SK-N-SH (cell line): ENCODE measurements at regions not wholly inside any gene's neighbourhood (a gene's known extent, or its start where the extent isn't known, plus 50 kb on each side); places are given as distances from the start of the nearest gene placed in this dataset.

Experiments
- CTCF ChIA-PET: fragments of 300-600, 350-600 bp; formaldehyde crosslinking; extraction: SDS; loops from one replicate; lab custom pipeline; 2021; lab: Yijun Ruan, JAX
- POLR2A ChIA-PET: fragments of 350-600 bp; sonication (Branson Sonifier 250); formaldehyde crosslinking; extraction: SDS; loops from one replicate; lab custom pipeline; 2020; ENCODE audit warnings: antibody characterized with exemption, inconsistent platforms; lab: Yijun Ruan, JAX
- DNase-seq: peaks from one replicate; pipeline ENCODE4 v3.0.0; 2012
- H2AFZ ChIP-seq: fragments of 200-600 bp; sonication (generic); 2 replicates; pipeline ENCODE4 v1.8.1; 2016; ENCODE audit warnings: antibody characterized with exemption, mild to moderate bottlenecking, low read depth
- H3F3A ChIP-seq: fragments of 200-600 bp; sonication (generic); replicated peaks from 2 replicates; pipeline ENCODE3; 2016; ENCODE audit warnings: antibody characterized with exemption, mild to moderate bottlenecking; ENCODE audit not compliant: insufficient read depth
- H3K27ac ChIP-seq, 2 experiments: fragments of 200-500 bp in 1 of 2; fragments of 200-600 bp in 1 of 2; sonication (Bioruptor generic) in 1 of 2; sonication (generic), shearing (Covaris generic) in 1 of 2; 2 replicates each; pipeline versions ENCODE4 v1.5.1 to v1.6.1; 2014 to 2016; ENCODE audit warnings: low read depth in 2 of 2, inconsistent platforms in 1 of 2, low read length in 1 of 2, mild to moderate bottlenecking in 1 of 2, mixed read lengths in 1 of 2
- H3K27me3 ChIP-seq: fragments of 200-600 bp; sonication (generic), shearing (Covaris generic); 2 replicates; pipeline ENCODE4 v1.6.1; 2016; ENCODE audit warnings: mixed run types; ENCODE audit not compliant: insufficient read depth
- H3K36me3 ChIP-seq, 2 experiments: fragments of 200-500 bp in 1 of 2; fragments of 200-600 bp in 1 of 2; sonication (Bioruptor generic) in 1 of 2; sonication (generic) in 1 of 2; replicated peaks in 1 of 2; 2 replicates each; pipeline versions ENCODE3 to v1.5.1; 2014 to 2016; ENCODE audit warnings: low read length in 1 of 2, mild to moderate bottlenecking in 1 of 2; ENCODE audit not compliant: insufficient read depth in 2 of 2, control insufficient read depth in 1 of 2
- H3K4me1 ChIP-seq, 2 experiments: fragments of 200-500 bp in 1 of 2; fragments of 200-600 bp in 1 of 2; sonication (Bioruptor generic) in 1 of 2; sonication (generic), shearing (Covaris generic) in 1 of 2; 2 replicates each; pipeline versions ENCODE4 v1.5.1 to v1.6.1; 2014 to 2016; ENCODE audit warnings: low read depth in 1 of 2, low read length in 1 of 2, mixed run types in 1 of 2; ENCODE audit not compliant: insufficient read depth in 2 of 2, control insufficient read depth in 1 of 2
- H3K4me2 ChIP-seq: fragments of 200-600 bp; sonication (generic), shearing (Covaris generic); 2 replicates; pipeline ENCODE4 v1.6.1; 2017; ENCODE audit warnings: mixed run types
- H3K4me3 ChIP-seq, 2 experiments: fragments of 200-500 bp in 1 of 2; fragments of 200-600 bp in 1 of 2; sonication (Bioruptor generic) in 1 of 2; sonication (generic), shearing (Covaris generic) in 1 of 2; 2 replicates each; pipeline versions ENCODE4 v1.5.1 to v1.8.1; 2014 to 2016; ENCODE audit warnings: low read depth in 2 of 2, inconsistent platforms in 1 of 2, low read length in 1 of 2, mild to moderate bottlenecking in 1 of 2, mixed read lengths in 1 of 2, moderate library complexity in 1 of 2
- H3K79me2 ChIP-seq: fragments of 200-600 bp; sonication (generic); 2 replicates; pipeline ENCODE4 v1.8.1; 2017; ENCODE audit warnings: mild to moderate bottlenecking; ENCODE audit not compliant: insufficient read depth
- H3K9ac ChIP-seq: fragments of 200-600 bp; sonication (generic); 2 replicates; pipeline ENCODE4 v1.6.1; 2017; ENCODE audit warnings: mixed run types
- H3K9me2 ChIP-seq: fragments of 200-600 bp; sonication (generic); 2 replicates; pipeline ENCODE4 v1.6.1; 2017; ENCODE audit warnings: mixed run types
- H3K9me3 ChIP-seq: fragments of 200-600 bp; sonication (generic); 2 replicates; pipeline ENCODE4 v1.6.1; 2017; ENCODE audit warnings: mixed run types, mild to moderate bottlenecking, moderate library complexity
- H4K20me1 ChIP-seq: fragments of 200-600 bp; sonication (generic); 2 replicates; pipeline ENCODE4 v1.6.1; 2017; ENCODE audit warnings: mild to moderate bottlenecking, mixed run types; ENCODE audit not compliant: insufficient read depth
- CHD2 ChIP-seq: fragments of 150-350 bp; IDR thresholded peaks from 2 replicates; pipeline ENCODE4 v1.6.1; 2018; ENCODE audit warnings: low read length; ENCODE audit not compliant: partially characterized antibody
- CTCF ChIP-seq: fragments of 200-600 bp; sonication (generic); IDR thresholded peaks from 2 replicates; pipeline ENCODE4 v1.6.1; 2017; ENCODE audit warnings: antibody characterized with exemption, mild to moderate bottlenecking, moderate library complexity
- FOSL2 ChIP-seq: IDR thresholded peaks from 2 replicates; pipeline ENCODE4 v1.4.0; 2012; ENCODE audit warnings: low read depth, mild to moderate bottlenecking, moderate library complexity, borderline replicate concordance
- FOXJ3 ChIP-seq: sonication (generic); formaldehyde crosslinking; IDR thresholded peaks from 2 replicates; pipeline ENCODE4 v1.5.1; 2020; ENCODE audit warnings: mild to moderate bottlenecking, missing genetic modification reagents
- GABPA ChIP-seq: IDR thresholded peaks from 2 replicates; pipeline ENCODE4 v1.4.0; 2012; ENCODE audit warnings: low read depth, mild to moderate bottlenecking
- JUND ChIP-seq: IDR thresholded peaks from 2 replicates; pipeline ENCODE4 v1.4.0; 2012
- MAX ChIP-seq: IDR thresholded peaks from 2 replicates; pipeline ENCODE4 v1.4.0; 2012; ENCODE audit warnings: low read depth
- MXI1 ChIP-seq: IDR thresholded peaks from 2 replicates; pipeline ENCODE4 v1.6.1; 2012; ENCODE audit warnings: mild to moderate bottlenecking, low read depth, low read length, improper control_type of control experiment
- RAD21 ChIP-seq: IDR thresholded peaks from 2 replicates; pipeline ENCODE4 v1.6.1; 2012; ENCODE audit warnings: mild to moderate bottlenecking, low read length
- RCOR1 ChIP-seq: fragments of 150-350 bp; IDR thresholded peaks from 2 replicates; pipeline ENCODE4 v1.6.1; 2017; ENCODE audit warnings: antibody characterized with exemption, low read length
- REST ChIP-seq: IDR thresholded peaks from 2 replicates; pipeline ENCODE4 v1.6.1; 2012; ENCODE audit warnings: mild to moderate bottlenecking, low read depth, low read length, moderate library complexity
- RFX5 ChIP-seq: IDR thresholded peaks from 2 replicates; pipeline ENCODE4 v1.6.1; 2012; ENCODE audit warnings: mild to moderate bottlenecking, improper control_type of control experiment, low read length
- USF1 ChIP-seq: IDR thresholded peaks from 2 replicates; pipeline ENCODE4 v1.4.0; 2012; ENCODE audit warnings: low read depth, borderline replicate concordance
- ZBTB33 ChIP-seq: IDR thresholded peaks from 2 replicates; pipeline ENCODE4 v1.4.0; 2012; ENCODE audit warnings: low read depth, borderline replicate concordance
- WGBS: methylation state at CpG from one replicate; pipeline ENCODE4 v1.1.6; 2017; ENCODE audit warnings: low lambda C conversion rate; 5-methylcytosine and 5-hydroxymethylcytosine counted together

GRCh38 chr14:82060219-82060618 is 526.6 kb upstream of the SEL1L start:
- Histone ChIP-seq H4K20me1 (no peaks in the 10 kb centered on the region), H3K9ac (no peak overlapping the region), H3K79me2 (no peaks in the 10 kb centered on the region), H3K27ac (no peak overlapping the region), H3F3A (no peaks in the 10 kb centered on the region), H3K36me3 (no peaks in the 10 kb centered on the region), H3K9me2 (no peaks in the 10 kb centered on the region), H3K9me3 (no peaks in the 10 kb centered on the region), H3K4me1 (no peaks in the 10 kb centered on the region), H2AFZ (no peak overlapping the region), H3K4me2 (no peak overlapping the region), H3K4me3 (no peak overlapping the region), H3K27me3 (no peaks in the 10 kb centered on the region)
- POLR2A ChIA-PET, result no interaction called here
- 2% methylated on average over 3 of the region's 3 CpGs for WGBS
- no peak for DNase-seq
- CTCF ChIA-PET, result interaction anchor here (1.0 kb wide), 1 partner anchor 12 kb away, joined by 3 read pairs; no protein-coding TSS in a partner anchor
- TF ChIP-seq REST (no peak), GABPA (no peak), JUND (no peak), USF1 (no peak), FOSL2 (no peak)

- H4K20me1 ChIP-seq, result no peaks in the 10 kb centered on the region
- 5% methylated on average over 11 of the region's 11 CpGs for WGBS
- H3K4me2 ChIP-seq, result no peak overlapping the region
- CTCF ChIA-PET, result no interaction called here
- H3F3A ChIP-seq, result no peaks in the 10 kb centered on the region
- H3K9me2 ChIP-seq, result no peaks in the 10 kb centered on the region
- H3K9me3 ChIP-seq, result no peaks in the 10 kb centered on the region
- H3K27ac ChIP-seq, result no peak overlapping the region
- H3K4me1 ChIP-seq, result no peaks in the 10 kb centered on the region
- H3K79me2 ChIP-seq, result no peaks in the 10 kb centered on the region
- H3K9ac ChIP-seq, result no peak overlapping the region
- no peak for DNase-seq
- H2AFZ ChIP-seq, result no peak overlapping the region
- POLR2A ChIA-PET, result no interaction called here
- no peaks in the 10 kb centered on the region for H3K36me3 ChIP-seq
- H3K4me3 ChIP-seq, result no peak overlapping the region
- H3K27me3 ChIP-seq, result no peaks in the 10 kb centered on the region
- TF ChIP-seq CHD2, result no peak
- TF ChIP-seq RFX5, result no peak
- TF ChIP-seq MXI1, result no peak
- TF ChIP-seq MAX, result no peak
- no peak for TF ChIP-seq RCOR1
- TF ChIP-seq FOXJ3 (CRISPR knock-in tag), result no peak
- TF ChIP-seq RAD21, result no peak
- no peak for TF ChIP-seq REST
- TF ChIP-seq ZBTB33, result no peak
- no peak for TF ChIP-seq CTCF
Observed at GRCh38 chr14:82067221-82067875, 533.7 kb upstream of the SEL1L start.
